SH-SY5Y (cell line): ENCODE measurements at regions not wholly inside any gene's neighbourhood (a gene's known extent, or its start where the extent isn't known, plus 50 kb on each side); places are given as distances from the start of the nearest gene placed in this dataset.

Experiments
- GATA2 ChIP-seq: IDR thresholded peaks from 2 replicates; pipeline ENCODE4 v1.6.1; 2011; ENCODE audit warnings: mild to moderate bottlenecking, low read depth, low read length
- GATA3 ChIP-seq: IDR thresholded peaks from 2 replicates; pipeline ENCODE4 v1.6.1; 2011; ENCODE audit warnings: low read depth, mild to moderate bottlenecking, low read length, moderate library complexity

GRCh38 chr13:21785990-21786389, 115.1 kb downstream of the FGF9 start:
- TF ChIP-seq GATA2 (no peak), GATA3 (no peak)
